GM12872 (cell line): ENCODE measurements at regions not wholly inside any gene's neighbourhood (a gene's known extent, or its start where the extent isn't known, plus 50 kb on each side); places are given as distances from the start of the nearest gene placed in this dataset.

ENCODE experiments used
- TF ChIP-seq, protein P1 (sequence below): IDR thresholded peaks from 3 replicates; pipeline ENCODE4 v1.5.1; 2011; ENCODE audit warnings: low read depth, mild to moderate bottlenecking, low read length, moderate library complexity; ENCODE audit not compliant: insufficient read depth

- TF ChIP-seq, protein P1, sequence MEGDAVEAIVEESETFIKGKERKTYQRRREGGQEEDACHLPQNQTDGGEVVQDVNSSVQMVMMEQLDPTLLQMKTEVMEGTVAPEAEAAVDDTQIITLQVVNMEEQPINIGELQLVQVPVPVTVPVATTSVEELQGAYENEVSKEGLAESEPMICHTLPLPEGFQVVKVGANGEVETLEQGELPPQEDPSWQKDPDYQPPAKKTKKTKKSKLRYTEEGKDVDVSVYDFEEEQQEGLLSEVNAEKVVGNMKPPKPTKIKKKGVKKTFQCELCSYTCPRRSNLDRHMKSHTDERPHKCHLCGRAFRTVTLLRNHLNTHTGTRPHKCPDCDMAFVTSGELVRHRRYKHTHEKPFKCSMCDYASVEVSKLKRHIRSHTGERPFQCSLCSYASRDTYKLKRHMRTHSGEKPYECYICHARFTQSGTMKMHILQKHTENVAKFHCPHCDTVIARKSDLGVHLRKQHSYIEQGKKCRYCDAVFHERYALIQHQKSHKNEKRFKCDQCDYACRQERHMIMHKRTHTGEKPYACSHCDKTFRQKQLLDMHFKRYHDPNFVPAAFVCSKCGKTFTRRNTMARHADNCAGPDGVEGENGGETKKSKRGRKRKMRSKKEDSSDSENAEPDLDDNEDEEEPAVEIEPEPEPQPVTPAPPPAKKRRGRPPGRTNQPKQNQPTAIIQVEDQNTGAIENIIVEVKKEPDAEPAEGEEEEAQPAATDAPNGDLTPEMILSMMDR: no peak
Measured at GRCh38 chr14:43166163-43166562, 1340.9 kb downstream of the FSCB start.

DNA sequence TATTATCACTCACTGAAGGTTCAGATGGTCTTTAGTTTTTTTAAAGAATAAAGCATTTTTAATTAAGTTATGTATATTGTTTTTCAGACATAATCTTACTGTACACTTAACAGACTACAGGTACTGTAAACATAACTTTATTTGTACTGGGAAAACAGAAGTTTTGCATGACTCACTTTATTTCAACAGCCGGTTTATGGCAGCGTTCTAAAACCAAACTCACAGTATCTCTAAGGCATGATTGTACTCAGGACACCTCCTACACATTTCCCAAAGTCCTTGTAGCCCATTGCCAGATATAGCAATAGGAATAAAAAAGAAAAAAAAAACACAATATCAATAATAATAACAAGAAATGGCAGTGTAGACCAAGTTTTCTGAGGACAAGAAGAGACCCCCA, 1341.4 kb downstream of the FSCB start:
- TF ChIP-seq, protein P1: no peak

DNA sequence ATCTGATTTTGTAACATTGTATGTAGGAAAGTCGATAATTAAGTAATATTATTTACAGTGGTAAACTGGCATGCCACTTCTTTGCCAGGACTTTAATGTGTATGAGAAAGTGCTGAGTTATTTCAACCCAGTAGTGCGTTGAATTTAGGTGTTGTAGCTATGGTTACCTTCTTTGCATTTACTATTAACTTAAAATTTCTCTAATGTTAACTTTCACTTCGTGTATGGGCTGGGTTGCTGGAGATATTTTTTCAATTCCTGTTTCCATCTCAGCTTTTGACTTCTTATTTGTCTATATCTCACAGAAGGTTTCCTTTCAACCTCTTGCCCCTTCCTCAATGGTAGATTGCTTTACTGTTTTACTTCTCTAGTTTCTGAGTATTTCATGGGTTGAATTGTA, 1345.6 kb downstream of the FSCB start:
- TF ChIP-seq, protein P1: no peak

DNA sequence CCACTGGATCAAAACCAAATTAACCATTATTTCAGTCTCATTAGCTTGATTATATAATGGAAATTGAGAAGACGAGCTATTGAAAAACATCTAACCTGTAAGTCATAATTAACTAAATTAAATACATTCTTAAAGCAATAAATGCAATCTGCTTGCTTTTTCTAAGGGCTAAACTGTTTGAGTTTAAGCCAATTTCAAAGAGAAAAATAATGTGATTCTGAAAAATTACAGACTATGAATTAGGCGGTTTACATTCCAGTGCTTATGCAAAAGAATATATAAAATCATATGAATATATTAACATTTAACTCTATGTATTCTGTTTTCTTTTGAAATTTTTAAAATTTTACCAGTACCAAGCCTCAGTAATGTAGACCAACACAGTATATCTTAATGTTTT, 1349.4 kb downstream of the FSCB start:
- TF ChIP-seq, protein P1: no peak

DNA sequence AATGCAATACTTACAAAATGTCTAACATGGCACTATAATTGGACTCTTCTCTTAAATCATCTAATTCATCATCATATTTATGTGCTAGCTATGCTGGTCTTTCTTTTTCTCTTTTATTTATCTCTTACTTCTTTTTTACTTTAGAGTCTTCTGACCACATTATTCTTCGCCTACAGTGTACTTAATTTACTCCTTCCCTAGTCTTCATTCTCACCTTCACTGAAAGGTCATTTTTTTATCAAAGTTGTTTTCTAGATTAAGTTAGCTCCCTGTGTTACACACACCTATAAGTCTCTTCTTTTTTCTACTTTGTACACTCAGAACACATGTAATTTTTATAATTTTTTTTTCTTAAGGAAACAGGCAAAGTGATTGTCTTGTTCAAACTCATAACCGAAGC, 1351.2 kb downstream of the FSCB start:
- TF ChIP-seq, protein P1: no peak

GRCh38 chr14:43155258-43155657, 1351.8 kb downstream of the FSCB start:
- TF ChIP-seq, protein P1: no peak

DNA sequence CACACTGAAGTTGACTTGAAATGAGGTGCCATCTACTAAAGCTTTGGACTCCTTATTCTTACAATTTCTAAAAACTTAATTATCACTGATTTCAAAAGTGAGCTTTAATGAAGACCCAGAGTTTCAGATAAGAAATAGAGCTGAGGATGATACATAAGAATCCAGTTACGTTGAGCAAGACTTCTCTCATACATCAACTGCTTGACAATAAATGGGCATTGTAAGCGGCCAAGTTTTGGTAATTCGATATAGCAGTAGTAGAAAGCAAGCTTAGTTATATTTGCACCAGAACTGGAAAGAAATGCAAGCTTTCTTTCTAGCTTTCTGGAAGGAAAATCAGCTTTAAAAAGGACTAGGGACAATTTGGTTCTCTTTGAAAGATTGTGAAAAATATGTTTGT, 1359.6 kb downstream of the FSCB start:
- TF ChIP-seq, protein P1: no peak

- TF ChIP-seq, protein P1: no peak
Measured at GRCh38 chr14:43145361-43145760, 1361.7 kb downstream of the FSCB start.
